K562 (cell line): ENCODE measurements at regions not wholly inside any gene's neighbourhood (a gene's known extent, or its start where the extent isn't known, plus 50 kb on each side); places are given as distances from the start of the nearest gene placed in this dataset.

Experiments
- CBX5 ChIP-seq: IDR thresholded peaks from 2 replicates; pipeline ENCODE4 v1.6.1; 2014; ENCODE audit warnings: low read depth, borderline replicate concordance
- CHD7 ChIP-seq: fragments of 200-600 bp; sonication (generic); IDR thresholded peaks from one replicate; pipeline ENCODE4 v1.6.1; 2012; ENCODE audit warnings: mild to moderate bottlenecking, low read depth, low read length, inconsistent platforms
- COPS2 ChIP-seq: fragments of 450-650 bp; conservative IDR thresholded peaks from 2 replicates; pipeline ENCODE4 v1.6.1; 2016; ENCODE audit warnings: mild to moderate bottlenecking, moderate library complexity
- ETV6 ChIP-seq, 3 experiments: fragments of 150-350 bp in 1 of 3; sonication (generic) in 1 of 3; formaldehyde crosslinking in 1 of 3; IDR thresholded peaks; 2 replicates each; pipeline versions ENCODE4 v1.6.1 to v1.8.0; 2014 to 2022; ENCODE audit warnings: borderline replicate concordance in 2 of 3, low read depth in 2 of 3, antibody characterized with exemption in 1 of 3, low read length in 1 of 3, mild to moderate bottlenecking in 1 of 3, missing genetic modification reagents in 1 of 3
- FOXP4 ChIP-seq: sonication (generic); formaldehyde crosslinking; IDR thresholded peaks from 2 replicates; pipeline ENCODE4 v1.8.0; 2022; ENCODE audit warnings: mild to moderate bottlenecking, missing genetic modification reagents, borderline replicate concordance
- NFYB ChIP-seq: IDR thresholded peaks from 2 replicates; pipeline ENCODE4 v1.6.1; 2011; ENCODE audit warnings: mild to moderate bottlenecking, moderate library complexity; ENCODE audit not compliant: insufficient read length; ENCODE audit errors: extremely low read depth
- PHB2 ChIP-seq: fragments of 450-650 bp; IDR thresholded peaks from 2 replicates; pipeline ENCODE4 v1.6.1; 2017; ENCODE audit warnings: low read depth
- ZNF263 ChIP-seq: sonication (generic); formaldehyde crosslinking; IDR thresholded peaks from 2 replicates; pipeline ENCODE4 v1.8.0; 2022; ENCODE audit warnings: mild to moderate bottlenecking, missing genetic modification reagents, borderline replicate concordance
- TF ChIP-seq, protein P1 (sequence below): fragments of 250-450 bp; sonication (Bioruptor Pico); IDR thresholded peaks from 2 replicates; pipeline ENCODE4 v1.8.0; 2021; ENCODE audit warnings: moderate library complexity, mild to moderate bottlenecking, inconsistent platforms

- TF ChIP-seq CBX5 (no peak), ZNF263 (CRISPR knock-in tag) (peak; percentile 90), ETV6 (IDR thresholded peaks at IDR 0.05; ENCODE audit: borderline replicate concordance in 1 of 2, low read depth in 2 of 2, low read length in 1 of 2) (no peak), ETV6 (CRISPR knock-in tag; IDR thresholded peaks at IDR 0.05; ENCODE audit: borderline replicate concordance) (no peak), FOXP4 (no peak), COPS2 (no peak), CHD7 (no peak), PHB2 (no peak), NFYB (no peak)
- TF ChIP-seq, protein P1, sequence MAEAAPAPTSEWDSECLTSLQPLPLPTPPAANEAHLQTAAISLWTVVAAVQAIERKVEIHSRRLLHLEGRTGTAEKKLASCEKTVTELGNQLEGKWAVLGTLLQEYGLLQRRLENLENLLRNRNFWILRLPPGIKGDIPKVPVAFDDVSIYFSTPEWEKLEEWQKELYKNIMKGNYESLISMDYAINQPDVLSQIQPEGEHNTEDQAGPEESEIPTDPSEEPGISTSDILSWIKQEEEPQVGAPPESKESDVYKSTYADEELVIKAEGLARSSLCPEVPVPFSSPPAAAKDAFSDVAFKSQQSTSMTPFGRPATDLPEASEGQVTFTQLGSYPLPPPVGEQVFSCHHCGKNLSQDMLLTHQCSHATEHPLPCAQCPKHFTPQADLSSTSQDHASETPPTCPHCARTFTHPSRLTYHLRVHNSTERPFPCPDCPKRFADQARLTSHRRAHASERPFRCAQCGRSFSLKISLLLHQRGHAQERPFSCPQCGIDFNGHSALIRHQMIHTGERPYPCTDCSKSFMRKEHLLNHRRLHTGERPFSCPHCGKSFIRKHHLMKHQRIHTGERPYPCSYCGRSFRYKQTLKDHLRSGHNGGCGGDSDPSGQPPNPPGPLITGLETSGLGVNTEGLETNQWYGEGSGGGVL (CRISPR knock-in tag): no peak
Measured at GRCh38 chr9:129401623-129402370, 219.1 kb downstream of the C9orf50 start (continued).
